ENCODE measurements at regions not wholly inside any gene's neighbourhood (a gene's known extent, or its start where the extent isn't known, plus 50 kb on each side); places are given as distances from the start of the nearest gene placed in this dataset.

GRCh38 chr9:108423433-108423832 is 432.4 kb downstream of the ACTL7B start:
- ChIA-PET CTCF (no interaction called here), POLR2A (no interaction called here), RAD21 (ENCODE audit: low non-redundant PET in 1 of 2, low total read pairs in 2 of 2, uncharacterized antibody in 2 of 2, unreplicated experiment in 2 of 2) (no interaction called here)
- Histone ChIP-seq H3K9ac (ENCODE audit: low read length) (no peak overlapping the region), H3K9me3 (ENCODE audit: control insufficient read depth in 1 of 2, insufficient read depth in 1 of 2, low read depth in 1 of 2, low read length in 2 of 2) (no peaks in the 10 kb centered on the region), H3K27ac (ENCODE audit: low read depth, low read length) (no peak overlapping the region), H3K79me2 (ENCODE audit: insufficient read depth, low read length) (no peaks in the 10 kb centered on the region), H3K4me3 (replicated peaks in 1 of 2; ENCODE audit: low read depth in 1 of 2, low read length in 2 of 2) (no peak overlapping the region), H3K36me3 (ENCODE audit: control insufficient read depth in 1 of 2, insufficient read depth in 2 of 2, low read length in 2 of 2) (no peaks in the 10 kb centered on the region), H2AFZ (ENCODE audit: low read depth, low read length, poor library complexity, severe bottlenecking) (no peak overlapping the region), H3K4me1 (ENCODE audit: control insufficient read depth in 1 of 2, insufficient read depth in 2 of 2, low read length in 2 of 2) (no peaks in the 10 kb centered on the region), H3K9me2 (ENCODE audit: insufficient read depth) (no peaks in the 10 kb centered on the region), H3K4me2 (ENCODE audit: low read length) (no peak overlapping the region), H4K20me1 (ENCODE audit: insufficient read depth) (no peaks in the 10 kb centered on the region), H3K27me3 (ENCODE audit: insufficient read depth, low read length) (no peaks in the 10 kb centered on the region)
- ATAC-seq (no peak), DNase-seq (ENCODE audit: low read depth, low spot score) (no peak)
- TF ChIP-seq SRF (IDR thresholded peaks at IDR 0.05; ENCODE audit: low read depth) = no peak
- TF ChIP-seq POLR2A (IDR thresholded peaks at IDR 0.05; ENCODE audit: borderline replicate concordance, extremely low read depth, insufficient read depth, insufficient read length) = no peak
- BruUV-seq (replicated peaks) = no TSS peak
- intact Hi-C loops (cut with micrococcal nuclease) = no loop called here

GRCh38 chr9:108419379-108419778 is 436.4 kb downstream of the ACTL7B start:
- H3K79me2 ChIP-seq (ENCODE audit: insufficient read depth, low read length) = no peaks in the 10 kb centered on the region
- H3K27me3 ChIP-seq (ENCODE audit: insufficient read depth, low read length) = no peaks in the 10 kb centered on the region
- no peaks in the 10 kb centered on the region for H4K20me1 ChIP-seq (ENCODE audit: insufficient read depth)
- no peaks in the 10 kb centered on the region for H3K36me3 ChIP-seq (ENCODE audit: control insufficient read depth in 1 of 2, insufficient read depth in 2 of 2, low read length in 2 of 2)
- intact Hi-C loops (cut with micrococcal nuclease) = loop anchor here (10.0 kb wide), 1 partner anchor 345 kb away; no protein-coding TSS in a partner anchor
- ChIA-PET RAD21 (ENCODE audit: low non-redundant PET in 1 of 2, low total read pairs in 2 of 2, uncharacterized antibody in 2 of 2, unreplicated experiment in 2 of 2) (no interaction called here), POLR2A (no interaction called here), CTCF (no interaction called here)
- no peak overlapping the region for H3K27ac ChIP-seq (ENCODE audit: low read depth, low read length)
- BruUV-seq (replicated peaks) = no TSS peak
- no peak overlapping the region for H3K4me2 ChIP-seq (ENCODE audit: low read length)
- TF ChIP-seq RAD21 (IDR thresholded peaks at IDR 0.05; ENCODE audit: low read depth) (no peak), YY1 (IDR thresholded peaks at IDR 0.05; ENCODE audit: extremely low read depth, insufficient replicate concordance, low read depth, low read length) (no peak), CBX3 (IDR thresholded peaks at IDR 0.05; ENCODE audit: low read depth) (no peak), POLR2A (IDR thresholded peaks at IDR 0.05; ENCODE audit: borderline replicate concordance, extremely low read depth, insufficient read depth, insufficient read length) (no peak), CEBPB (IDR thresholded peaks at IDR 0.05; ENCODE audit: low read depth) (no peak), SRF (IDR thresholded peaks at IDR 0.05; ENCODE audit: low read depth) (no peak), EGR1 (IDR thresholded peaks at IDR 0.05; ENCODE audit: low read depth) (no peak), EZH2phosphoT487 (IDR thresholded peaks at IDR 0.05; ENCODE audit: borderline replicate concordance) (no peak), POLR2AphosphoS5 (IDR thresholded peaks at IDR 0.05; ENCODE audit: low read depth, low read length) (no peak), ELF1 (IDR thresholded peaks at IDR 0.05; ENCODE audit: borderline replicate concordance, low read depth) (no peak), ZFX (IDR thresholded peaks at IDR 0.05) (no peak), FOSL1 (IDR thresholded peaks at IDR 0.05; ENCODE audit: low read depth) (no peak)
- H3K9me3 ChIP-seq (ENCODE audit: control insufficient read depth in 1 of 2, insufficient read depth in 1 of 2, low read depth in 1 of 2, low read length in 2 of 2) = no peaks in the 10 kb centered on the region
- no peaks in the 10 kb centered on the region for H3K4me1 ChIP-seq (ENCODE audit: control insufficient read depth in 1 of 2, insufficient read depth in 2 of 2, low read length in 2 of 2)
- ATAC-seq (no peak), DNase-seq (ENCODE audit: low read depth, low spot score) (no peak)
- H2AFZ ChIP-seq (ENCODE audit: low read depth, low read length, poor library complexity, severe bottlenecking) = no peak overlapping the region
- H3K4me3 ChIP-seq (replicated peaks in 1 of 2; ENCODE audit: low read depth in 1 of 2, low read length in 2 of 2) = no peak overlapping the region
- H3K9me2 ChIP-seq (ENCODE audit: insufficient read depth) = no peaks in the 10 kb centered on the region
- no peak overlapping the region for H3K9ac ChIP-seq (ENCODE audit: low read length)

All from HCT116 (cell line).